ENCODE measurements at regions not wholly inside any gene's neighbourhood (a gene's known extent, or its start where the extent isn't known, plus 50 kb on each side); places are given as distances from the start of the nearest gene placed in this dataset.

- H3K9me3 Mint-ChIP-seq = peaks cover 0 to 3% of the 10 kb centered on the region in 2 donors
- no peaks in the 10 kb centered on the region for H3K27me3 Mint-ChIP-seq
- no peak overlapping the region for H3K27ac Mint-ChIP-seq
- DNase-seq (no peak), ATAC-seq (replicated peaks) (no peak)
- H3K4me1 Mint-ChIP-seq (ENCODE audit: low read depth in 2 of 2) = no peaks in the 10 kb centered on the region
- H3K4me3 Mint-ChIP-seq = no peak overlapping the region
- no peaks in the 10 kb centered on the region for H3K36me3 Mint-ChIP-seq (ENCODE audit: insufficient read depth)
Measured at GRCh38 chr16:35352431-35352830, 1893.0 kb downstream of the TP53TG3F start.

- ATAC-seq (replicated peaks) (no peak), DNase-seq (no peak)
- H3K9me3 Mint-ChIP-seq = peaks cover 0 to 6% of the 10 kb centered on the region in 2 donors
- no peak overlapping the region for H3K27ac Mint-ChIP-seq
- H3K27me3 Mint-ChIP-seq = no peaks in the 10 kb centered on the region
- no peaks in the 10 kb centered on the region for H3K4me1 Mint-ChIP-seq (ENCODE audit: low read depth in 2 of 2)
- no peak overlapping the region for H3K4me3 Mint-ChIP-seq
- H3K36me3 Mint-ChIP-seq (ENCODE audit: insufficient read depth) = no peaks in the 10 kb centered on the region
Measured at GRCh38 chr16:35363510-35363909, 1904.1 kb downstream of the TP53TG3F start.

- Mint-ChIP-seq H3K4me1 (ENCODE audit: low read depth in 2 of 2) (no peaks in the 10 kb centered on the region), H3K27me3 (no peaks in the 10 kb centered on the region), H3K4me3 (no peak overlapping the region), H3K9me3 (peaks cover 0 to 6% of the 10 kb centered on the region in 2 donors), H3K27ac (no peak overlapping the region), H3K36me3 (ENCODE audit: insufficient read depth) (no peaks in the 10 kb centered on the region)
- no peak for DNase-seq
- ATAC-seq (replicated peaks) = no peak
Measured at GRCh38 chr16:35364263-35364662, 1904.9 kb downstream of the TP53TG3F start.

GRCh38 chr16:35365675-35366074 lies 1906.3 kb downstream of the TP53TG3F start:
- Mint-ChIP-seq H3K4me3 (no peak overlapping the region), H3K36me3 (ENCODE audit: insufficient read depth) (no peaks in the 10 kb centered on the region), H3K27ac (no peak overlapping the region), H3K9me3 (peaks cover 6 to 8% of the 10 kb centered on the region in 2 donors), H3K4me1 (ENCODE audit: low read depth in 2 of 2) (no peaks in the 10 kb centered on the region), H3K27me3 (no peaks in the 10 kb centered on the region)
- ATAC-seq (replicated peaks) (no peak), DNase-seq (no peak)

GRCh38 chr16:35370617-35371016 lies 1911.2 kb downstream of the TP53TG3F start:
- Mint-ChIP-seq H3K27ac (no peak overlapping the region), H3K4me1 (ENCODE audit: low read depth in 2 of 2) (no peaks in the 10 kb centered on the region), H3K9me3 (peaks cover 4 to 11% of the 10 kb centered on the region in 2 donors), H3K27me3 (no peaks in the 10 kb centered on the region), H3K4me3 (no peak overlapping the region), H3K36me3 (ENCODE audit: insufficient read depth) (no peaks in the 10 kb centered on the region)
- DNase-seq (no peak), ATAC-seq (replicated peaks) (no peak)

GRCh38 chr16:35377142-35377541 lies 1917.7 kb downstream of the TP53TG3F start:
- no peak for ATAC-seq (replicated peaks)
- Mint-ChIP-seq H3K27ac (no peak overlapping the region), H3K36me3 (ENCODE audit: insufficient read depth) (no peaks in the 10 kb centered on the region), H3K4me3 (no peak overlapping the region), H3K27me3 (no peaks in the 10 kb centered on the region), H3K9me3 (peaks cover 4 to 13% of the 10 kb centered on the region in 2 donors), H3K4me1 (ENCODE audit: low read depth in 2 of 2) (no peaks in the 10 kb centered on the region)
- DNase-seq = no peak

- H3K27me3 Mint-ChIP-seq = no peaks in the 10 kb centered on the region
- peaks cover 12 to 21% of the 10 kb centered on the region in 2 donors for H3K9me3 Mint-ChIP-seq
- no peak overlapping the region for H3K4me3 Mint-ChIP-seq
- H3K36me3 Mint-ChIP-seq (ENCODE audit: insufficient read depth) = no peaks in the 10 kb centered on the region
- H3K4me1 Mint-ChIP-seq (ENCODE audit: low read depth in 2 of 2) = no peaks in the 10 kb centered on the region
- no peak overlapping the region for H3K27ac Mint-ChIP-seq
- ATAC-seq (replicated peaks) = no peak
- no peak for DNase-seq
Measured at GRCh38 chr16:35386619-35387018, 1927.2 kb downstream of the TP53TG3F start.

GRCh38 chr16:35391328-35391727 lies 1931.9 kb downstream of the TP53TG3F start:
- H3K9me3 Mint-ChIP-seq = peaks cover 14 to 28% of the 10 kb centered on the region in 2 donors
- no peak overlapping the region for H3K4me3 Mint-ChIP-seq
- peaks cover 0 to 3% of the 10 kb centered on the region in 2 donors for H3K4me1 Mint-ChIP-seq (ENCODE audit: low read depth in 2 of 2)
- no peak overlapping the region for H3K27ac Mint-ChIP-seq
- DNase-seq (no peak), ATAC-seq (replicated peaks) (no peak)
- H3K27me3 Mint-ChIP-seq = no peaks in the 10 kb centered on the region
- H3K36me3 Mint-ChIP-seq (ENCODE audit: insufficient read depth) = no peaks in the 10 kb centered on the region

GRCh38 chr16:35398180-35398579 lies 1938.8 kb downstream of the TP53TG3F start:
- peaks cover 4 to 18% of the 10 kb centered on the region in 2 donors for H3K9me3 Mint-ChIP-seq
- ATAC-seq (replicated peaks) = no peak
- no peak overlapping the region for H3K4me3 Mint-ChIP-seq
- H3K27me3 Mint-ChIP-seq = no peaks in the 10 kb centered on the region
- H3K27ac Mint-ChIP-seq = no peak overlapping the region
- H3K4me1 Mint-ChIP-seq (ENCODE audit: low read depth in 2 of 2) = peaks cover 0 to 3% of the 10 kb centered on the region in 2 donors
- DNase-seq = no peak
- no peaks in the 10 kb centered on the region for H3K36me3 Mint-ChIP-seq (ENCODE audit: insufficient read depth)

- peaks cover 0 to 3% of the 10 kb centered on the region in 2 donors for H3K4me1 Mint-ChIP-seq (ENCODE audit: low read depth in 2 of 2)
- DNase-seq (no peak), ATAC-seq (replicated peaks) (no peak)
- no peaks in the 10 kb centered on the region for H3K27me3 Mint-ChIP-seq
- H3K4me3 Mint-ChIP-seq = no peak overlapping the region
- no peak overlapping the region for H3K27ac Mint-ChIP-seq
- peaks cover 4 to 18% of the 10 kb centered on the region in 2 donors for H3K9me3 Mint-ChIP-seq
- H3K36me3 Mint-ChIP-seq (ENCODE audit: insufficient read depth) = no peaks in the 10 kb centered on the region
Measured at GRCh38 chr16:35399133-35399532, 1939.7 kb downstream of the TP53TG3F start.

- Mint-ChIP-seq H3K36me3 (ENCODE audit: insufficient read depth) (no peaks in the 10 kb centered on the region), H3K27ac (no peak overlapping the region), H3K9me3 (peaks cover 2 to 18% of the 10 kb centered on the region in 2 donors), H3K27me3 (no peaks in the 10 kb centered on the region), H3K4me3 (no peak overlapping the region), H3K4me1 (ENCODE audit: low read depth in 2 of 2) (no peaks in the 10 kb centered on the region)
- DNase-seq = no peak
- ATAC-seq (replicated peaks) = no peak
Measured at GRCh38 chr16:35404273-35404672, 1944.9 kb downstream of the TP53TG3F start.

GRCh38 chr16:35405526-35405925 lies 1946.1 kb downstream of the TP53TG3F start:
- no peaks in the 10 kb centered on the region for H3K27me3 Mint-ChIP-seq
- no peak for DNase-seq
- no peaks in the 10 kb centered on the region for H3K4me1 Mint-ChIP-seq (ENCODE audit: low read depth in 2 of 2)
- H3K9me3 Mint-ChIP-seq = peaks cover 2 to 18% of the 10 kb centered on the region in 2 donors
- no peak overlapping the region for H3K4me3 Mint-ChIP-seq
- no peaks in the 10 kb centered on the region for H3K36me3 Mint-ChIP-seq (ENCODE audit: insufficient read depth)
- ATAC-seq (replicated peaks) = no peak
- no peak overlapping the region for H3K27ac Mint-ChIP-seq

GRCh38 chr16:35409503-35409902 lies 1950.1 kb downstream of the TP53TG3F start:
- H3K27ac Mint-ChIP-seq = no peak overlapping the region
- H3K27me3 Mint-ChIP-seq = no peaks in the 10 kb centered on the region
- no peaks in the 10 kb centered on the region for H3K4me1 Mint-ChIP-seq (ENCODE audit: low read depth in 2 of 2)
- ATAC-seq (replicated peaks) (no peak), DNase-seq (no peak)
- H3K36me3 Mint-ChIP-seq (ENCODE audit: insufficient read depth) = no peaks in the 10 kb centered on the region
- peaks cover 3 to 14% of the 10 kb centered on the region in 2 donors for H3K9me3 Mint-ChIP-seq
- no peak overlapping the region for H3K4me3 Mint-ChIP-seq

GRCh38 chr16:35410438-35410837 lies 1951.0 kb downstream of the TP53TG3F start:
- Mint-ChIP-seq H3K4me1 (ENCODE audit: low read depth in 2 of 2) (no peaks in the 10 kb centered on the region), H3K4me3 (no peak overlapping the region), H3K27ac (no peak overlapping the region), H3K9me3 (peaks cover 6 to 11% of the 10 kb centered on the region in 2 donors), H3K27me3 (no peaks in the 10 kb centered on the region), H3K36me3 (ENCODE audit: insufficient read depth) (no peaks in the 10 kb centered on the region)
- ATAC-seq (replicated peaks) (no peak), DNase-seq (no peak)

- ATAC-seq (replicated peaks) (no peak), DNase-seq (no peak)
- Mint-ChIP-seq H3K27ac (no peak overlapping the region), H3K4me1 (ENCODE audit: low read depth in 2 of 2) (no peaks in the 10 kb centered on the region), H3K4me3 (no peak overlapping the region), H3K9me3 (peaks cover 5 to 13% of the 10 kb centered on the region in 2 donors), H3K36me3 (ENCODE audit: insufficient read depth) (no peaks in the 10 kb centered on the region), H3K27me3 (no peaks in the 10 kb centered on the region)
Measured at GRCh38 chr16:35411156-35411555, 1951.7 kb downstream of the TP53TG3F start.

Measured in effector memory CD8-positive, alpha-beta T cell (primary cell).